ENCODE measurements at regions not wholly inside any gene's neighbourhood (a gene's known extent, or its start where the extent isn't known, plus 50 kb on each side); places are given as distances from the start of the nearest gene placed in this dataset.
A peak's percentile ranks its signal among the peaks of the same experiment; 100 is the strongest.
"Not testable (repeated sequence)": the region's sequence is repeated elsewhere in the genome, so short reads cannot be mapped to it uniquely, and the experiment has no call there.

DNA sequence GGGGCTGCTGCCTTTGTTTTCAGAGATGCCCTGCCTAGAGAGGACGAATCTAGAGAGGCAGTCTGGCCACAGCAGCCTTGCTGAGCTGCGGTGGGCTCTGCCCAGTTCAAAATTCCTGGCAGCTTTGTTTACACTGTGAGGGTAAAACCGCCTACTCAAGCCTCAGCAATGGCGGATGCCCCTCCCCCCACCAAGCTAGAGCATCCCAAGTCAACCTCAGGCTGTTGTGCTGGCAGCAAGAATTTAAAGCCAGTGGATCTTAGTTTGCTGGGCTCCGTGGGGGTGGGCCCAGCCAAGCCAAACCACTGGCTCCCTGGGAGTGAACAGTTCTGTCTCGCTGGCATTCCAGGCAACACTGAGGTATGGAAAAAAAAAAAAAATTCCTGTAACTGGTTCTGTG, 970.9 kb downstream of the TBC1D32 start:
- Mint-ChIP-seq H3K9me3 (ENCODE audit: insufficient read depth) (peaks cover 6% of the 10 kb centered on the region), H3K27me3 (ENCODE audit: low read depth) (no peaks in the 10 kb centered on the region), H3K4me3 (no peak overlapping the region), H3K4me1 (ENCODE audit: low read depth) (no peaks in the 10 kb centered on the region), H3K27ac (no peak overlapping the region), H3K36me3 (ENCODE audit: low read depth) (no peaks in the 10 kb centered on the region)
- ATAC-seq (no peak), DNase-seq (no peak)
- CTCF ChIA-PET = no interaction called here
- POLR2A ChIA-PET = no interaction called here

DNA sequence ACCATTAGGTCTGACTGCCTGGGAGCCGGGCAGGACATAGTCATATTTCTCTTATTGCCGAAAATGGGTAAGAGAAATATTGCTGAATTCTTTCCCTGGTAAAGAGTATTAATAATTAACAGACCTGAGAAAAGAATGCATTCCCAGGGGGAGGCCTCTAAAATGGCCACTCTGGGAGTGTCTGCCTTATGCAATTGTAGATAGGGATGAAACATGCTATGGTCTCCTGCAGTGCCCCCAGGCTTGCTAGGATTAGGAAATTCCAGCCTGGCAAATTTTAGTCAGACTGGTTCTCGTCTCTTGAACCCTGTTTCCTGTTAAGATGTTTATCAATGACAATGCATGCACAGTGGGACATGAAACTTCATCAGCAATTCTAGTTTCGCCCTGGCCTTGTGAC, 975.7 kb downstream of the TBC1D32 start:
- ATAC-seq; H3K27ac Mint-ChIP-seq; H3K4me3 Mint-ChIP-seq; H3K27me3 Mint-ChIP-seq (ENCODE audit: low read depth); POLR2A ChIA-PET; CTCF ChIA-PET; DNase-seq; H3K4me1 Mint-ChIP-seq (ENCODE audit: low read depth); H3K36me3 Mint-ChIP-seq (ENCODE audit: low read depth): not testable (repeated sequence)
- H3K9me3 Mint-ChIP-seq (ENCODE audit: insufficient read depth) = peaks cover 20% of the 10 kb centered on the region

DNA sequence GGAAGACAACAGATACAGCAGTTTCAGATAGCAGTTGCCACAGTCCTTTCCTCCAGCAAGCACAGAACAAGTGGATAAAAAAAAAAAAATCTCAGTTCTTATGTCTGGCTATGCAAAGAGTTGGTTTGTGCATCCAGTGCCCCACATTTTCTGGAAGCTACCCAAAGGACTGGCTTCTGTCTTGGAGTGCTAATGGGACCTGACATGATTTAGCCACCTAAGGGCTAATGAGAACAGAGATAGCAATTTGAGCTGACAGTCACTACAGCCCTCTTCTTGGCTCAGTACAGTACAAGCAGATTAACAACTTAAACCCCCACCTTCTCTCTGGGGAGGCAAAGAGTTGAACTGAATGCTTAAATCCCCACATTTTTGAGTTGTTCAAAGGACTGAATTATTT, 976.8 kb downstream of the TBC1D32 start:
- ATAC-seq = no peak
- no peaks in the 10 kb centered on the region for H3K36me3 Mint-ChIP-seq (ENCODE audit: low read depth)
- no peak overlapping the region for H3K4me3 Mint-ChIP-seq
- no peaks in the 10 kb centered on the region for H3K27me3 Mint-ChIP-seq (ENCODE audit: low read depth)
- H3K9me3 Mint-ChIP-seq (ENCODE audit: insufficient read depth) = peaks cover 20% of the 10 kb centered on the region
- peaks cover 8% of the 10 kb centered on the region for H3K4me1 Mint-ChIP-seq (ENCODE audit: low read depth)
- no peak overlapping the region for H3K27ac Mint-ChIP-seq
- ChIA-PET CTCF (no interaction called here), POLR2A (no interaction called here)
- no peak for DNase-seq

- Mint-ChIP-seq H3K27ac (no peak overlapping the region), H3K4me3 (no peak overlapping the region), H3K9me3 (ENCODE audit: insufficient read depth) (peaks cover 20% of the 10 kb centered on the region), H3K27me3 (ENCODE audit: low read depth) (no peaks in the 10 kb centered on the region), H3K36me3 (ENCODE audit: low read depth) (no peaks in the 10 kb centered on the region), H3K4me1 (ENCODE audit: low read depth) (peaks cover 8% of the 10 kb centered on the region)
- DNase-seq (no peak), ATAC-seq (no peak)
- ChIA-PET CTCF (no interaction called here), POLR2A (no interaction called here)
Measured at GRCh38 chr6:120355822-120356221, 978.5 kb downstream of the TBC1D32 start.

GRCh38 chr6:120354452-120355098, 979.7 kb downstream of the TBC1D32 start:
- ATAC-seq (peak; percentile 42), DNase-seq (peak; percentile 47)
- Mint-ChIP-seq H3K27me3 (ENCODE audit: low read depth) (no peaks in the 10 kb centered on the region), H3K4me3 (no peak overlapping the region), H3K9me3 (ENCODE audit: insufficient read depth) (peaks cover 14% of the 10 kb centered on the region), H3K4me1 (ENCODE audit: low read depth) (peaks cover 8% of the 10 kb centered on the region), H3K27ac (no peak overlapping the region), H3K36me3 (ENCODE audit: low read depth) (no peaks in the 10 kb centered on the region)
- ChIA-PET POLR2A (no interaction called here), CTCF (no interaction called here)

GRCh38 chr6:120352491-120352890, 981.8 kb downstream of the TBC1D32 start:
- H3K4me1 Mint-ChIP-seq (ENCODE audit: low read depth) = peaks cover 8% of the 10 kb centered on the region
- CTCF ChIA-PET = no interaction called here
- H3K27me3 Mint-ChIP-seq (ENCODE audit: low read depth) = no peaks in the 10 kb centered on the region

DNA sequence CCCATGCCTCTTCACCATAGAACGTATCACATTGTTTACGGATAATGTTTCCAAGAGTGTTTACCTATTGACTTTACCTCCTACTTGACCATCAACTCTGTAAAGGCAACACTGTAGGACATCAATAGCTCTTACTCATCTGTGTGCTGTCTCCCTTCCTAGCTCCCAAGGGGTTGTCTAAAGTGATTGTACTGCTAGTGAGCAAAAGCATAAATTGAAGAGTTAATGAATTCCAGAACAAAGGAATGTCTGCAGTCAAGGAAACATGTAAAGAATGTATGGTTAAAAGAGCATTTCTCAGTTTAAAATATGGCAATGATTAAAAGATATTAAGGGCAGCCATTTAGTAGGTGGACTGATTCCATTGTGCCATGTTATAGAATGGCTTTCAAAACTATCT, 985.4 kb downstream of the TBC1D32 start:
- CTCF ChIA-PET = no interaction called here
- Mint-ChIP-seq H3K27me3 (ENCODE audit: low read depth) (no peaks in the 10 kb centered on the region), H3K9me3 (ENCODE audit: insufficient read depth) (no peaks in the 10 kb centered on the region), H3K36me3 (ENCODE audit: low read depth) (no peaks in the 10 kb centered on the region), H3K4me3 (no peak overlapping the region), H3K4me1 (ENCODE audit: low read depth) (no peaks in the 10 kb centered on the region), H3K27ac (no peak overlapping the region)
- ATAC-seq (no peak), DNase-seq (no peak)
- POLR2A ChIA-PET = no interaction called here

More at GRCh38 chr6:120352491-120352890, 981.8 kb downstream of the TBC1D32 start:
- ATAC-seq (no peak), DNase-seq (no peak)
- Mint-ChIP-seq H3K27ac (no peak overlapping the region), H3K36me3 (ENCODE audit: low read depth) (no peaks in the 10 kb centered on the region), H3K9me3 (ENCODE audit: insufficient read depth) (peaks cover 8% of the 10 kb centered on the region), H3K4me3 (no peak overlapping the region)
- POLR2A ChIA-PET = no interaction called here

DNA sequence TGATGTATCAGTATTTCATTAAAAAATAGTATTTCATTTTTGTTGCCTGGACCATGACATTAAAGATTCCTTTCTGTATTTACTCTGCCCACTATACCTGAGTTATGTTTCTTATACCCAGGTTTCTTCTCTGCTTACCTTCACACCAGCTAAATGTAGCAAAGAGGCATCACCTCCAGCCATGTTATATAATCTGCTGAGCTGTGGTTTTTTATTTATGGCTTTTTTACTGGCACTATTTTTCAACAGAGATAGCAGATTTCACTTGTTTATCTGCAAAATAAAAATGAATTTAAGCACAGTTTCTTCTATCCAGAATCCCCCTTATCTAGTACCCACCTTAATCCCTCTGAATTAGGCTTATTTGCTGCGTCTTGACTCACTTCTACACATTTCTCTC, 979.0 kb upstream of the MAN1A1 start:
- no peak overlapping the region for H3K27ac Mint-ChIP-seq
- no peak overlapping the region for H3K4me3 Mint-ChIP-seq
- no peaks in the 10 kb centered on the region for H3K27me3 Mint-ChIP-seq (ENCODE audit: low read depth)
- DNase-seq (no peak), ATAC-seq (no peak)
- ChIA-PET POLR2A (no interaction called here), CTCF (no interaction called here)
- H3K4me1 Mint-ChIP-seq (ENCODE audit: low read depth) = no peaks in the 10 kb centered on the region
- no peaks in the 10 kb centered on the region for H3K9me3 Mint-ChIP-seq (ENCODE audit: insufficient read depth)
- H3K36me3 Mint-ChIP-seq (ENCODE audit: low read depth) = no peaks in the 10 kb centered on the region

- no peaks in the 10 kb centered on the region for H3K36me3 Mint-ChIP-seq (ENCODE audit: low read depth)
- DNase-seq (no peak), ATAC-seq (no peak)
- H3K27me3 Mint-ChIP-seq (ENCODE audit: low read depth) = no peaks in the 10 kb centered on the region
- H3K4me1 Mint-ChIP-seq (ENCODE audit: low read depth) = no peaks in the 10 kb centered on the region
- H3K4me3 Mint-ChIP-seq = no peak overlapping the region
- ChIA-PET POLR2A (no interaction called here), CTCF (no interaction called here)
- H3K27ac Mint-ChIP-seq = no peak overlapping the region
- peaks cover 4% of the 10 kb centered on the region for H3K9me3 Mint-ChIP-seq (ENCODE audit: insufficient read depth)
Measured at GRCh38 chr6:120320481-120321162, 971.1 kb upstream of the MAN1A1 start.

- H3K9me3 Mint-ChIP-seq (ENCODE audit: insufficient read depth) = no peaks in the 10 kb centered on the region
- no peaks in the 10 kb centered on the region for H3K36me3 Mint-ChIP-seq (ENCODE audit: low read depth)
- CTCF ChIA-PET = no interaction called here
- H3K27ac Mint-ChIP-seq = no peak overlapping the region
- no peaks in the 10 kb centered on the region for H3K4me1 Mint-ChIP-seq (ENCODE audit: low read depth)
- no peak for ATAC-seq
- no peaks in the 10 kb centered on the region for H3K27me3 Mint-ChIP-seq (ENCODE audit: low read depth)
- DNase-seq = no peak
- H3K4me3 Mint-ChIP-seq = no peak overlapping the region
- POLR2A ChIA-PET = no interaction called here
Measured at GRCh38 chr6:120304223-120304622, 954.7 kb upstream of the MAN1A1 start.

DNA sequence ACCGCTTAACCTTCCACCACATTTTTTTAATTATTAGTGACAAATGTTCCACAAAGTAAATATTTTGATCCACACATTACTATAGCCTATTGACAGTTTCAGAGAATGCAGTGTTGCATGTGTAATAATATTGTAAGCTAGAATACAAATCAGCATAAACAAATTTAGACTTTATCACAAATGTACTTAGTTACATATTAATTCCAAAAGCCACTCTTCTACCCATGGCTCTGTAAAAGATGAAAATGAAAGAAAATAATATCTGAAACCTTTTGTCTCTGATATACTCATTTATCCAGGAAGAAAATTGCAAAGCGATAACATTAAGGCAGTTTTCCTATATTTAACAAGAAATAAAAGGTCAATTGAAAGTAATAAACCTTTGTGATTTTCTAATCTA, 954.0 kb upstream of the MAN1A1 start:
- ATAC-seq (no peak), DNase-seq (no peak)
- H3K4me1 Mint-ChIP-seq (ENCODE audit: low read depth) = no peaks in the 10 kb centered on the region
- H3K27me3 Mint-ChIP-seq (ENCODE audit: low read depth) = no peaks in the 10 kb centered on the region
- no peaks in the 10 kb centered on the region for H3K9me3 Mint-ChIP-seq (ENCODE audit: insufficient read depth)
- ChIA-PET CTCF (no interaction called here), POLR2A (no interaction called here)
- no peaks in the 10 kb centered on the region for H3K36me3 Mint-ChIP-seq (ENCODE audit: low read depth)
- no peak overlapping the region for H3K4me3 Mint-ChIP-seq
- no peak overlapping the region for H3K27ac Mint-ChIP-seq

- Mint-ChIP-seq H3K27me3 (ENCODE audit: low read depth) (no peaks in the 10 kb centered on the region), H3K9me3 (ENCODE audit: insufficient read depth) (no peaks in the 10 kb centered on the region), H3K27ac (no peak overlapping the region), H3K36me3 (ENCODE audit: low read depth) (no peaks in the 10 kb centered on the region), H3K4me3 (no peak overlapping the region), H3K4me1 (ENCODE audit: low read depth) (no peaks in the 10 kb centered on the region)
- POLR2A ChIA-PET = no interaction called here
- ATAC-seq (no peak), DNase-seq (no peak)
- CTCF ChIA-PET = no interaction called here
Measured at GRCh38 chr6:120302041-120302440, 952.5 kb upstream of the MAN1A1 start.

GRCh38 chr6:120290964-120291363, 941.4 kb upstream of the MAN1A1 start:
- ChIA-PET CTCF (no interaction called here), POLR2A (no interaction called here)
- ATAC-seq (no peak), DNase-seq (no peak)
- Mint-ChIP-seq H3K4me1 (ENCODE audit: low read depth) (no peaks in the 10 kb centered on the region), H3K9me3 (ENCODE audit: insufficient read depth) (no peaks in the 10 kb centered on the region), H3K4me3 (no peak overlapping the region), H3K27me3 (ENCODE audit: low read depth) (no peaks in the 10 kb centered on the region), H3K36me3 (ENCODE audit: low read depth) (no peaks in the 10 kb centered on the region), H3K27ac (no peak overlapping the region)
